ENCODE measurements at regions not wholly inside any gene's neighbourhood (a gene's known extent, or its start where the extent isn't known, plus 50 kb on each side); places are given as distances from the start of the nearest gene placed in this dataset.
"Not testable (repeated sequence)": the region's sequence is repeated elsewhere in the genome, so short reads cannot be mapped to it uniquely, and the experiment has no call there.

- peak; percentile 64 for DNase-seq
Observed at GRCh38 chr14:106348873-106349540, 822.6 kb downstream of the TMEM121 start.

- not testable (repeated sequence) for DNase-seq
Observed at GRCh38 chr14:106349678-106350457, 823.5 kb downstream of the TMEM121 start.

GRCh38 chr14:106355007-106355791 is 828.8 kb downstream of the TMEM121 start:
- DNase-seq, result not testable (repeated sequence)

- not testable (repeated sequence) for DNase-seq
Observed at GRCh38 chr14:106355881-106356642, 829.7 kb downstream of the TMEM121 start.

GRCh38 chr14:106356643-106356930 is 830.2 kb downstream of the TMEM121 start:
- DNase-seq, result not testable (repeated sequence)

GRCh38 chr14:106359157-106359887 is 832.9 kb downstream of the TMEM121 start:
- not testable (repeated sequence) for DNase-seq

GRCh38 chr14:106365371-106365770 is 839.0 kb downstream of the TMEM121 start:
- not testable (repeated sequence) for DNase-seq

- not testable (repeated sequence) for DNase-seq
Observed at GRCh38 chr14:106365894-106366293, 839.5 kb downstream of the TMEM121 start.

- DNase-seq, result not testable (repeated sequence)
Observed at GRCh38 chr14:106366971-106367370, 840.6 kb downstream of the TMEM121 start.

GRCh38 chr14:106369456-106369855 is 843.1 kb downstream of the TMEM121 start:
- not testable (repeated sequence) for DNase-seq

GRCh38 chr14:106372870-106373652 is 846.7 kb downstream of the TMEM121 start:
- peak; percentile 81 for DNase-seq

GRCh38 chr14:106373653-106374110 is 847.3 kb downstream of the TMEM121 start:
- DNase-seq, result not testable (repeated sequence)

GRCh38 chr14:106377432-106377831 is 851.0 kb downstream of the TMEM121 start:
- no peak for DNase-seq

- peak; percentile 29 for DNase-seq
Observed at GRCh38 chr14:106378191-106378590, 851.8 kb downstream of the TMEM121 start.

- no peak for DNase-seq
Observed at GRCh38 chr14:106380740-106381139, 854.4 kb downstream of the TMEM121 start.

GRCh38 chr14:106389186-106389585 is 862.8 kb downstream of the TMEM121 start:
- DNase-seq, result not testable (repeated sequence)

- DNase-seq, result no peak
Observed at GRCh38 chr14:106390401-106390800, 864.0 kb downstream of the TMEM121 start.

GRCh38 chr14:106390947-106391346 is 864.6 kb downstream of the TMEM121 start:
- no peak for DNase-seq

GRCh38 chr14:106393742-106394141 is 867.4 kb downstream of the TMEM121 start:
- DNase-seq, result no peak

GRCh38 chr14:106395456-106396050 is 869.2 kb downstream of the TMEM121 start:
- no peak for DNase-seq

GRCh38 chr14:106396999-106397398 is 870.6 kb downstream of the TMEM121 start:
- DNase-seq, result no peak
